HCT116 (cell line): ENCODE measurements at regions not wholly inside any gene's neighbourhood (a gene's known extent, or its start where the extent isn't known, plus 50 kb on each side); places are given as distances from the start of the nearest gene placed in this dataset.

Experiments
- ATAC-seq: fragments of 200-7000 bp; cut with Tn5 transposase; 2 replicates; pipeline ENCODE4 v1.9.1; 2020; ENCODE audit warnings: mild to moderate bottlenecking, moderate library complexity
- BruUV-seq: library from RNA; stranded (reverse); fragments of 400-500 nt; replicated peaks from 2 replicates; lab custom pipeline; 2021; lab: Mats Ljungman, UMichigan
- CTCF ChIA-PET: fragments of 300-600 bp; sonication (Branson Sonifier 250); formaldehyde crosslinking; loops from one replicate; lab custom pipeline; 2021; ENCODE audit warnings: antibody characterized with exemption; lab: Charles Lee
- POLR2A ChIA-PET: fragments of 300-600, 350-600 bp; sonication (Branson Sonifier 250); formaldehyde crosslinking; loops from one replicate; lab custom pipeline; 2021; ENCODE audit warnings: antibody characterized with exemption; lab: Charles Lee
- RAD21 ChIA-PET, 2 experiments: fragments of 300-600 bp; sonication (Branson Sonifier 250); formaldehyde crosslinking; loops; one replicate each; lab custom pipeline; 2023; ENCODE audit warnings: low total read pairs in 2 of 2; ENCODE audit not compliant: uncharacterized antibody in 2 of 2, unreplicated experiment in 2 of 2, low non-redundant PET in 1 of 2; lab: Charles Lee
- DNase-seq: peaks from one replicate; pipeline ENCODE4 v3.0.0-alpha.2; 2010; ENCODE audit warnings: low read depth, low spot score
- H2AFZ ChIP-seq: fragments of 200-600 bp; shearing (Covaris generic), sonication (generic); 2 replicates; pipeline ENCODE4 v1.6.1; 2017; ENCODE audit warnings: low read depth, mixed run types, mixed read lengths, antibody characterized with exemption, low read length; ENCODE audit not compliant: poor library complexity, severe bottlenecking
- H3K27ac ChIP-seq: 2 replicates; pipeline ENCODE4 v1.5.1; 2012; ENCODE audit warnings: low read depth, low read length
- H3K27me3 ChIP-seq: fragments of 200-600 bp; sonication (generic); 2 replicates; pipeline ENCODE4 v1.6.1; 2016; ENCODE audit warnings: mixed run types, low read length, mixed read lengths; ENCODE audit not compliant: insufficient read depth
- H3K36me3 ChIP-seq, 2 experiments: fragments of 200-500 bp in 1 of 2; fragments of 200-600 bp in 1 of 2; sonication (Bioruptor generic) in 1 of 2; sonication (generic) in 1 of 2; 2 replicates each; pipeline versions ENCODE4 v1.5.1 to v1.6.1; 2014 to 2016; ENCODE audit warnings: low read length in 2 of 2, inconsistent platforms in 1 of 2, mixed read lengths in 1 of 2, mixed run types in 1 of 2; ENCODE audit not compliant: insufficient read depth in 2 of 2, control insufficient read depth in 1 of 2
- H3K4me1 ChIP-seq, 2 experiments: fragments of 200-600 bp in 1 of 2; sonication (generic) in 1 of 2; 2 replicates each; pipeline versions ENCODE4 v1.5.1 to v1.6.1; 2012 to 2017; ENCODE audit warnings: low read length in 2 of 2, inconsistent platforms in 1 of 2, mild to moderate bottlenecking in 1 of 2, mixed read lengths in 1 of 2, mixed run types in 1 of 2, moderate library complexity in 1 of 2; ENCODE audit not compliant: insufficient read depth in 2 of 2, control insufficient read depth in 1 of 2
- H3K4me2 ChIP-seq: fragments of 200-600 bp; sonication (generic); 2 replicates; pipeline ENCODE4 v1.6.1; 2017; ENCODE audit warnings: mixed run types, low read length, mixed read lengths
- H3K4me3 ChIP-seq, 2 experiments: fragments of 200-600 bp in 1 of 2; sonication (generic) in 1 of 2; replicated peaks in 1 of 2; 2 replicates each; pipeline ENCODE4 v1.5.1; 2011 to 2016; ENCODE audit warnings: low read length in 2 of 2, control low read depth in 1 of 2, low read depth in 1 of 2, mild to moderate bottlenecking in 1 of 2, mixed read lengths in 1 of 2, mixed run types in 1 of 2
- H3K79me2 ChIP-seq: fragments of 200-600 bp; sonication (generic); 2 replicates; pipeline ENCODE4 v1.6.1; 2017; ENCODE audit warnings: mild to moderate bottlenecking, mixed run types, low read length, moderate library complexity, mixed read lengths; ENCODE audit not compliant: insufficient read depth
- H3K9ac ChIP-seq: fragments of 200-600 bp; sonication (generic); 2 replicates; pipeline ENCODE4 v1.6.1; 2016; ENCODE audit warnings: low read length, mixed read lengths
- H3K9me2 ChIP-seq: fragments of 200-600 bp; sonication (generic), shearing (Covaris generic); 2 replicates; pipeline ENCODE4 v1.6.1; 2017; ENCODE audit warnings: mixed run types, mild to moderate bottlenecking, moderate library complexity; ENCODE audit not compliant: insufficient read depth
- H3K9me3 ChIP-seq, 2 experiments: fragments of 200-500 bp in 1 of 2; fragments of 200-600 bp in 1 of 2; sonication (Bioruptor generic) in 1 of 2; sonication (generic) in 1 of 2; 2 replicates each; pipeline ENCODE4 v1.6.1; 2014 to 2017; ENCODE audit warnings: low read length in 2 of 2, mixed read lengths in 2 of 2, inconsistent platforms in 1 of 2, low read depth in 1 of 2, mild to moderate bottlenecking in 1 of 2, mixed run types in 1 of 2, moderate library complexity in 1 of 2; ENCODE audit not compliant: control insufficient read depth in 1 of 2, insufficient read depth in 1 of 2
- H4K20me1 ChIP-seq: fragments of 200-600 bp; sonication (generic), shearing (Covaris generic); 2 replicates; pipeline ENCODE4 v1.6.1; 2017; ENCODE audit warnings: mixed run types, mild to moderate bottlenecking, moderate library complexity; ENCODE audit not compliant: insufficient read depth
- CEBPB ChIP-seq: IDR thresholded peaks from 2 replicates; pipeline ENCODE4 v1.6.1; 2012; ENCODE audit warnings: low read depth
- EGR1 ChIP-seq: IDR thresholded peaks from 2 replicates; pipeline ENCODE4 v1.6.1; 2012; ENCODE audit warnings: low read depth
- EZH2phosphoT487 ChIP-seq: fragments of 200-600 bp; IDR thresholded peaks from 2 replicates; pipeline ENCODE4 v1.6.1; 2018; ENCODE audit warnings: antibody characterized with exemption, borderline replicate concordance
- FOSL1 ChIP-seq: IDR thresholded peaks from 2 replicates; pipeline ENCODE4 v1.6.1; 2012; ENCODE audit warnings: low read depth
- JUND ChIP-seq: IDR thresholded peaks from 2 replicates; pipeline ENCODE4 v1.6.1; 2012
- POLR2A ChIP-seq: IDR thresholded peaks from 2 replicates; pipeline ENCODE4 v1.7.0; 2011; ENCODE audit warnings: borderline replicate concordance; ENCODE audit not compliant: insufficient read depth, insufficient read length; ENCODE audit errors: extremely low read depth
- SRF ChIP-seq: IDR thresholded peaks from 2 replicates; pipeline ENCODE4 v1.6.1; 2012; ENCODE audit warnings: low read depth
- TCF7L2 ChIP-seq: IDR thresholded peaks from 2 replicates; pipeline ENCODE4 v1.7.0; 2011; ENCODE audit warnings: borderline replicate concordance, inconsistent platforms; ENCODE audit not compliant: insufficient read depth, insufficient read length; ENCODE audit errors: extremely low read depth
- intact Hi-C: fragments of 100-400 bp; cut with micrococcal nuclease; formaldehyde crosslinking; loops from 2 replicates; pipeline ENCODE4 v1.10.0; 2022
- TF ChIP-seq, protein P1 (sequence below): IDR thresholded peaks from 2 replicates; pipeline ENCODE4 v1.6.1; 2012
- TF ChIP-seq, protein P2 (sequence below): IDR thresholded peaks from 2 replicates; pipeline ENCODE4 v1.6.1; 2012
- TF ChIP-seq, protein P3 (sequence below): IDR thresholded peaks from 2 replicates; pipeline ENCODE4 v1.6.1; 2012; ENCODE audit warnings: low read depth

DNA sequence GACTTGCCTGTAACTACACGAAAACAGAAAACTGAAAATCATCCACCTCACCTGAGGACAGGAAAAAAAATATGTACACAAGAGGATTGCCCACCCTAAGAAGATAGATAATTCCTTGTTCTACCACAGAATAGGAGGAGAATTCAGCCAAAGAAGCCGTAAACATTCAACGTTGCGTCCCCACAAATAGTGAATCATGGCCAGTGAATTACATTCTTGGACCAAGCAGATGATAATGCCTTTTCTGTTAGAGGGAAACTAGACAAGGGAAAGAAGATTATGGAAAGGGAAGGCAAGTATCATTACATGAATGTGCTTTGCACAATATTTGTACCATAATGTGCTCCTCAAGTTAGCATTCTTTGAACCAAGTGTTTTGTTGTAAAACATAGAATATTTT, 95.5 kb upstream of the C1QTNF7 start:
- Histone ChIP-seq H4K20me1 (no peaks in the 10 kb centered on the region), H3K27ac (no peak overlapping the region), H2AFZ (no peak overlapping the region), H3K79me2 (no peaks in the 10 kb centered on the region), H3K4me2 (no peak overlapping the region), H3K4me1 (peaks cover 0 to 6% of the 10 kb centered on the region in 2 experiments; a peak in 1 of 4 replicates), H3K4me3 (no peak overlapping the region), H3K9ac (no peak overlapping the region), H3K36me3 (no peaks in the 10 kb centered on the region), H3K9me2 (no peaks in the 10 kb centered on the region), H3K9me3 (no peaks in the 10 kb centered on the region), H3K27me3 (peaks cover 7% of the 10 kb centered on the region; the same call in 1 of the 2 replicates)
- intact Hi-C loops = no loop called here
- no peak for TF ChIP-seq SRF
- TF ChIP-seq EZH2phosphoT487 = no peak
- no peak for TF ChIP-seq JUND
- TF ChIP-seq EGR1 = no peak
- TF ChIP-seq, protein P1, sequence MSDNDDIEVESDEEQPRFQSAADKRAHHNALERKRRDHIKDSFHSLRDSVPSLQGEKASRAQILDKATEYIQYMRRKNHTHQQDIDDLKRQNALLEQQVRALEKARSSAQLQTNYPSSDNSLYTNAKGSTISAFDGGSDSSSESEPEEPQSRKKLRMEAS = no peak
- no peak for TF ChIP-seq FOSL1
- no peak for TF ChIP-seq POLR2A
- no peak for TF ChIP-seq TCF7L2
- no peak for TF ChIP-seq CEBPB
- TF ChIP-seq, protein P2, sequence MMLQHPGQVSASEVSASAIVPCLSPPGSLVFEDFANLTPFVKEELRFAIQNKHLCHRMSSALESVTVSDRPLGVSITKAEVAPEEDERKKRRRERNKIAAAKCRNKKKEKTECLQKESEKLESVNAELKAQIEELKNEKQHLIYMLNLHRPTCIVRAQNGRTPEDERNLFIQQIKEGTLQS = no peak
- TF ChIP-seq, protein P3, sequence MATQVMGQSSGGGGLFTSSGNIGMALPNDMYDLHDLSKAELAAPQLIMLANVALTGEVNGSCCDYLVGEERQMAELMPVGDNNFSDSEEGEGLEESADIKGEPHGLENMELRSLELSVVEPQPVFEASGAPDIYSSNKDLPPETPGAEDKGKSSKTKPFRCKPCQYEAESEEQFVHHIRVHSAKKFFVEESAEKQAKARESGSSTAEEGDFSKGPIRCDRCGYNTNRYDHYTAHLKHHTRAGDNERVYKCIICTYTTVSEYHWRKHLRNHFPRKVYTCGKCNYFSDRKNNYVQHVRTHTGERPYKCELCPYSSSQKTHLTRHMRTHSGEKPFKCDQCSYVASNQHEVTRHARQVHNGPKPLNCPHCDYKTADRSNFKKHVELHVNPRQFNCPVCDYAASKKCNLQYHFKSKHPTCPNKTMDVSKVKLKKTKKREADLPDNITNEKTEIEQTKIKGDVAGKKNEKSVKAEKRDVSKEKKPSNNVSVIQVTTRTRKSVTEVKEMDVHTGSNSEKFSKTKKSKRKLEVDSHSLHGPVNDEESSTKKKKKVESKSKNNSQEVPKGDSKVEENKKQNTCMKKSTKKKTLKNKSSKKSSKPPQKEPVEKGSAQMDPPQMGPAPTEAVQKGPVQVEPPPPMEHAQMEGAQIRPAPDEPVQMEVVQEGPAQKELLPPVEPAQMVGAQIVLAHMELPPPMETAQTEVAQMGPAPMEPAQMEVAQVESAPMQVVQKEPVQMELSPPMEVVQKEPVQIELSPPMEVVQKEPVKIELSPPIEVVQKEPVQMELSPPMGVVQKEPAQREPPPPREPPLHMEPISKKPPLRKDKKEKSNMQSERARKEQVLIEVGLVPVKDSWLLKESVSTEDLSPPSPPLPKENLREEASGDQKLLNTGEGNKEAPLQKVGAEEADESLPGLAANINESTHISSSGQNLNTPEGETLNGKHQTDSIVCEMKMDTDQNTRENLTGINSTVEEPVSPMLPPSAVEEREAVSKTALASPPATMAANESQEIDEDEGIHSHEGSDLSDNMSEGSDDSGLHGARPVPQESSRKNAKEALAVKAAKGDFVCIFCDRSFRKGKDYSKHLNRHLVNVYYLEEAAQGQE = no peak
- ChIA-PET CTCF (no interaction called here), POLR2A (interaction anchor here (0.6 kb wide), 1 partner anchor 646 kb away, joined by 5 read pairs; no protein-coding TSS in a partner anchor), RAD21 (no interaction called here)
- no TSS peak for BruUV-seq
- DNase-seq (no peak), ATAC-seq (no peak)
